ENCODE measurements at regions not wholly inside any gene's neighbourhood (a gene's known extent, or its start where the extent isn't known, plus 50 kb on each side); places are given as distances from the start of the nearest gene placed in this dataset.

- no peak for TF ChIP-seq ZNF274 (IDR thresholded peaks at IDR 0.05; ENCODE audit: low read depth, low read length)
- TF ChIP-seq YY1 (IDR thresholded peaks at IDR 0.05; ENCODE audit: insufficient read depth, insufficient read length): no peak
- no peak for TF ChIP-seq SUZ12 (IDR thresholded peaks at IDR 0.05; ENCODE audit: extremely low read depth, insufficient read depth, insufficient read length)
Observed at GRCh38 chr5:17951392-17952169, 317.3 kb downstream of the TAF11L14 start.

All from NT2/D1 (cell line).